Ovary (tissue), 3 donors: ENCODE measurements at regions not wholly inside any gene's neighbourhood (a gene's known extent, or its start where the extent isn't known, plus 50 kb on each side); places are given as distances from the start of the nearest gene placed in this dataset.

Experiments
- CTCF ChIP-seq, 3 donors: fragments of 450-650 bp in 2 of 3; fragments of 200-600 bp in 1 of 3; IDR thresholded peaks; one replicate each; pipeline versions ENCODE4 v1.5.1 to v1.8.0; 2016 to 2022; ENCODE audit warnings: antibody characterized with exemption in 3 of 3, mild to moderate bottlenecking in 1 of 3
- POLR2A ChIP-seq: fragments of 450-650 bp; IDR thresholded peaks from one replicate; pipeline ENCODE4 v1.6.1; 2017; ENCODE audit warnings: antibody characterized with exemption, mild to moderate bottlenecking, moderate library complexity
- donor health status: DM: no; HTN: no; CAD: no.

- TF ChIP-seq POLR2A (no peak), CTCF (IDR thresholded peaks at IDR 0.05) (peak in 1 of 3 donors; percentile 7)
Observed at GRCh38 chr6:1479095-1479494, 89.7 kb downstream of the FOXF2 start.
